Body of pancreas (tissue), 4 donors: ENCODE measurements at regions not wholly inside any gene's neighbourhood (a gene's known extent, or its start where the extent isn't known, plus 50 kb on each side); places are given as distances from the start of the nearest gene placed in this dataset.

Experiments
- ATAC-seq: fragments of 150-250 bp; one replicate; pipeline ENCODE4 v1.9.1; 2016
- DNase-seq, 4 donors: peaks; one replicate each; pipeline ENCODE4 v3.0.0-alpha.2; 2019
- H3K27ac ChIP-seq, 4 donors: fragments of 200-600 bp; sonication (generic); 1 replicate in 3 of 4; 2 replicates in 1 of 4; pipeline versions ENCODE4 v1.5.1 to v1.6.1; 2016 to 2019; ENCODE audit warnings: mild to moderate bottlenecking in 1 of 4, mixed read lengths in 1 of 4, moderate library complexity in 1 of 4
- H3K27me3 ChIP-seq, 2 donors: fragments of 200-600 bp; sonication (generic); one replicate each; pipeline ENCODE4 v1.6.0; 2016; ENCODE audit warnings: mild to moderate bottlenecking in 1 of 2
- H3K36me3 ChIP-seq, 2 donors: fragments of 200-600 bp; sonication (generic); replicated peaks in 1 of 2; 2 replicates each; pipeline ENCODE4 v1.5.1; 2016; ENCODE audit warnings: low read depth in 2 of 2; ENCODE audit not compliant: insufficient read depth in 1 of 2
- H3K4me1 ChIP-seq: fragments of 200-600 bp; sonication (generic); one replicate; pipeline ENCODE4 v1.6.0; 2016
- H3K4me3 ChIP-seq, 2 donors: fragments of 200-600 bp; sonication (generic); 1 replicate in 1 of 2; 2 replicates in 1 of 2; pipeline ENCODE4 v1.5.1; 2016 to 2019
- H3K9me3 ChIP-seq, 3 donors: fragments of 200-600 bp; sonication (generic); 1 replicate in 2 of 3; 2 replicates in 1 of 3; pipeline ENCODE4 v1.5.1; 2016
- POLR2A ChIP-seq, 3 donors: fragments of 450-650 bp; IDR thresholded peaks; one replicate each; pipeline ENCODE4 v1.6.1; 2016; ENCODE audit warnings: antibody characterized with exemption in 3 of 3, mild to moderate bottlenecking in 2 of 3
- WGBS, 2 donors: methylation state at CpG; one replicate each; pipeline ENCODE4 v1.1.5; 2017; 5-methylcytosine and 5-hydroxymethylcytosine counted together
- intact Hi-C: fragments of 100-400 bp; cut with DNase I; formaldehyde crosslinking; loops from one replicate; pipeline ENCODE4 v1.15.1; 2023
- TF ChIP-seq, protein P1 (sequence below), 7 experiments: fragments of 450-650 bp in 4 of 7; fragments of 200-600 bp in 3 of 7; sonication (generic) in 3 of 7; IDR thresholded peaks; one replicate each; pipeline ENCODE4 v1.5.1; 2016 to 2019; ENCODE audit warnings: antibody characterized with exemption in 7 of 7

DNA sequence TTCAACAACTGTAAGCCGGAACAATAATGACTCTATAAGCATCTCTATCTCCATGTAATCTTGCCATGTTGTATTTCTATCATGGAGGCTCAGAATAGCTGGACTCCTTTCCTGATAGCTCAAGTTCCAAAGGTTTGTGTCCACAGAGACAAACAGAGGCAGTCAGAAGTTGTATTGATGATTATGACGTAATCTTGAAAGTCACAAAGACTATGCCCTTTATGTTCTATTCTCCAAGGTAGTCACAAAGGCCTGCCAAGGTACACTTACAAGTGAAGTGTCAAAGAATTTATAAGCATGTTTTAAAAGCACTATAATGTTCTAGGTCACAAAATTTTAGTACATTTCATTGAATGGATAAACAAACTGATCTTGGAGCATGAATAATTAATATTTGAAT is 542.2 kb downstream of the CDH11 start:
- Histone ChIP-seq H3K36me3 (no peaks in the 10 kb centered on the region), H3K4me1 (no peaks in the 10 kb centered on the region), H3K27ac (no peak overlapping the region), H3K9me3 (no peaks in the 10 kb centered on the region), H3K4me3 (no peak overlapping the region), H3K27me3 (no peaks in the 10 kb centered on the region)
- DNase-seq (no peak), ATAC-seq (no peak)
- intact Hi-C loops = no loop called here
- no peak for TF ChIP-seq POLR2A (IDR thresholded peaks at IDR 0.05)
- TF ChIP-seq, protein P1, sequence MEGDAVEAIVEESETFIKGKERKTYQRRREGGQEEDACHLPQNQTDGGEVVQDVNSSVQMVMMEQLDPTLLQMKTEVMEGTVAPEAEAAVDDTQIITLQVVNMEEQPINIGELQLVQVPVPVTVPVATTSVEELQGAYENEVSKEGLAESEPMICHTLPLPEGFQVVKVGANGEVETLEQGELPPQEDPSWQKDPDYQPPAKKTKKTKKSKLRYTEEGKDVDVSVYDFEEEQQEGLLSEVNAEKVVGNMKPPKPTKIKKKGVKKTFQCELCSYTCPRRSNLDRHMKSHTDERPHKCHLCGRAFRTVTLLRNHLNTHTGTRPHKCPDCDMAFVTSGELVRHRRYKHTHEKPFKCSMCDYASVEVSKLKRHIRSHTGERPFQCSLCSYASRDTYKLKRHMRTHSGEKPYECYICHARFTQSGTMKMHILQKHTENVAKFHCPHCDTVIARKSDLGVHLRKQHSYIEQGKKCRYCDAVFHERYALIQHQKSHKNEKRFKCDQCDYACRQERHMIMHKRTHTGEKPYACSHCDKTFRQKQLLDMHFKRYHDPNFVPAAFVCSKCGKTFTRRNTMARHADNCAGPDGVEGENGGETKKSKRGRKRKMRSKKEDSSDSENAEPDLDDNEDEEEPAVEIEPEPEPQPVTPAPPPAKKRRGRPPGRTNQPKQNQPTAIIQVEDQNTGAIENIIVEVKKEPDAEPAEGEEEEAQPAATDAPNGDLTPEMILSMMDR (IDR thresholded peaks at IDR 0.05) = no peak
- 82 to 86% methylated on average over 2 of the region's 2 CpGs for WGBS, 2 donors

DNA sequence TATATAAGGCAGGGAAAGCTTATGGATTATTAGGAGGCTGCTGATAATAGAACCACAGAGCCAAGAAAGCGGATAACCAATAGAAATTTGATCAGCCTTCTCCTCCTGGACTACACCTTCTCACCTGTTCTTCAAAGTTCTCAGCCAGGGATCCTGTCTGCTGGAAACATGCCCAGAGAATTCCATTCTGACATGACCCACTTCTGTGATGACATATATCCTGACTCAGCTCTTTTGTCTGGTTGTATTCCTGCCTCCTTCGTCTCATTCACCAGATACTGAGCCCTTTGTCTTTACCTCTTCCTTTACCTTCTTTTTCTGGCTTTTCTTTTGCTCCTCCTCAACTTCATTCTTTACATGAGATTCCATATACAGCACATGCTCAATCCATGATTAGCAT is 576.1 kb downstream of the CDH11 start:
- TF ChIP-seq, protein P1 (IDR thresholded peaks at IDR 0.05) = no peak
- no peak for TF ChIP-seq POLR2A (IDR thresholded peaks at IDR 0.05)
- Histone ChIP-seq H3K36me3 (no peaks in the 10 kb centered on the region), H3K9me3 (no peaks in the 10 kb centered on the region), H3K27me3 (no peaks in the 10 kb centered on the region), H3K4me1 (no peaks in the 10 kb centered on the region), H3K4me3 (no peak overlapping the region), H3K27ac (no peak overlapping the region)
- DNase-seq (peak in 1 of 4 donors; percentile 9), ATAC-seq (no peak)
- intact Hi-C loops = no loop called here
- WGBS, 2 donors = 48 to 55% methylated on average over 2 of the region's 2 CpGs

DNA sequence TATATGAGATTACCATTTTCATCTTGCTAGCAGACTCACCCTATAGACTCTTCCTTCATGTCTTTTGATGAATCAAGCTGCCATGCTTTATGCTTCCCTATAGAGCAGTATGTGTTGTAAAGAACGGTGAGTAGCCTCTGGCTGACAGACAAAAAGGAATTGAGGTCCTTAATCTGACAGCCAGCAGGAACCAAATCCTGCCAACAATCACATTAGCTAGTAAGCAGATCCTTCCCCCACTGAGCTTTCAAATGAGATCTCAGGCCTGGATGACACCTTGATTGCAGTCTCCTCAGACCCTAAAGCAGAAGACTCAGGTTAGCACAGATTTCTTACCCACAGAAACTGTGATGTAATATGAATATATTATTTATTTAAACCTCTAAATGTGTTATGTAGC is 577.0 kb downstream of the CDH11 start:
- H3K27me3 ChIP-seq = no peaks in the 10 kb centered on the region
- H3K4me1 ChIP-seq = no peaks in the 10 kb centered on the region
- TF ChIP-seq, protein P1 (IDR thresholded peaks at IDR 0.05) = no peak
- TF ChIP-seq POLR2A (IDR thresholded peaks at IDR 0.05) = no peak
- no peaks in the 10 kb centered on the region for H3K9me3 ChIP-seq
- H3K36me3 ChIP-seq = no peaks in the 10 kb centered on the region
- H3K27ac ChIP-seq = no peak overlapping the region
- no peak for DNase-seq
- intact Hi-C loops = no loop called here
- no peak for ATAC-seq
- H3K4me3 ChIP-seq = no peak overlapping the region
- WGBS, 2 donors = 48 to 52% methylated on average over 1 of the region's 1 CpG

DNA sequence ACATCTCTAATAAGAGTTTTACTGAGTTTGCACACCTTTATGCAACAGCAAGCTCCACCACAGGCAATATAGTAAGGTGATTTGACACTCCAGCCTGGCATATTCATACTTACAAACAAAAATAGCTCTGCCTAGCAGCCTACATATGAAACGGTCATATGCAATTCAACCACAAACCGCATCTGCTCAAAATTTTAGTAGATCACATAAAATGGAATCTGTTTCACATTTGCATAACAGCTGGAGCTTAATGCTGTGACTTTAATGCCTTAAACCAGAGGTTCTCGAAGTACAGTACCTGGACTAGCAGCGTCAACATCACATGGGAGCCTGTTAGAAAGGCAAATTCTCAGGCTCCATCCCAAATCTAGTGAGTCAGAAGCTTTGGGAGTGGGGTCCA is 578.4 kb downstream of the CDH11 start:
- no peak for DNase-seq
- 81 to 86% methylated on average over 4 of the region's 4 CpGs for WGBS, 2 donors
- Histone ChIP-seq H3K36me3 (no peaks in the 10 kb centered on the region), H3K4me1 (no peaks in the 10 kb centered on the region), H3K4me3 (no peak overlapping the region), H3K27me3 (no peaks in the 10 kb centered on the region), H3K9me3 (no peaks in the 10 kb centered on the region), H3K27ac (no peak overlapping the region)
- ATAC-seq = no peak
- intact Hi-C loops = no loop called here
- TF ChIP-seq, protein P1 (IDR thresholded peaks at IDR 0.05) = no peak
- TF ChIP-seq POLR2A (IDR thresholded peaks at IDR 0.05) = no peak

DNA sequence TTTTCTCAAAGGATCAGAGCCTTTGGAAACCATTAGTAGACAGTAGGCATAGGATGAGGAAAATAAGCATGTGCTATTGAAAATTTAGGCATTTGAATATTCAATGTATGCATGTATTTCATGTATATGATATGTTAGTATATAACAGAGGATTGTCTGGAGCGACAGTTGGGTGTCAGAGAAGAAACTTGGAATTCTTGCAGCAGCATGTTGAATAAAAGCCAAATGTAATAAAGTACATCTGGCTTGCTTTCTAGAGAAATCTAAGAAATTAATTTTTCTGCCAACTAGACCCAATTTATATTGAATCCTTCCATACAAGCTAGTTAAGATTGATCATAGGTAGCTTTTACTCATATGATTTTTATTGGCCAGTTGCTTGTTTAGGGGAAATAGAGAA is 578.8 kb downstream of the CDH11 start:
- intact Hi-C loops = no loop called here
- Histone ChIP-seq H3K27me3 (no peaks in the 10 kb centered on the region), H3K27ac (no peak overlapping the region), H3K9me3 (no peaks in the 10 kb centered on the region), H3K36me3 (no peaks in the 10 kb centered on the region), H3K4me1 (no peaks in the 10 kb centered on the region), H3K4me3 (no peak overlapping the region)
- TF ChIP-seq, protein P1 (IDR thresholded peaks at IDR 0.05) = no peak
- no peak for TF ChIP-seq POLR2A (IDR thresholded peaks at IDR 0.05)
- DNase-seq (no peak), ATAC-seq (no peak)
- 86 to 88% methylated on average over 1 of the region's 1 CpG for WGBS, 2 donors
